ENCODE measurements at regions not wholly inside any gene's neighbourhood (a gene's known extent, or its start where the extent isn't known, plus 50 kb on each side); places are given as distances from the start of the nearest gene placed in this dataset.

- Histone ChIP-seq H3K27ac (ENCODE audit: low read length) (no peak overlapping the region), H3K4me1 (ENCODE audit: control insufficient read depth, low read depth, low read length) (no peaks in the 10 kb centered on the region), H3K27me3 (ENCODE audit: control insufficient read depth, insufficient read depth, low read length) (no peaks in the 10 kb centered on the region), H3K4me3 (ENCODE audit: low read length) (no peak overlapping the region), H3K9ac (ENCODE audit: low read length) (no peak overlapping the region), H3K36me3 (ENCODE audit: control insufficient read depth, low read depth, low read length) (no peaks in the 10 kb centered on the region), H3K9me3 (ENCODE audit: control insufficient read depth, low read depth, low read length) (no peaks in the 10 kb centered on the region)
Measured at GRCh38 chr1:98197356-98197755, 276.5 kb upstream of the DPYD start.

- Histone ChIP-seq H3K27me3 (ENCODE audit: control insufficient read depth, insufficient read depth, low read length) (no peaks in the 10 kb centered on the region), H3K4me1 (ENCODE audit: control insufficient read depth, low read depth, low read length) (no peaks in the 10 kb centered on the region), H3K9me3 (ENCODE audit: control insufficient read depth, low read depth, low read length) (no peaks in the 10 kb centered on the region), H3K36me3 (ENCODE audit: control insufficient read depth, low read depth, low read length) (no peaks in the 10 kb centered on the region), H3K27ac (ENCODE audit: low read length) (no peak overlapping the region), H3K4me3 (ENCODE audit: low read length) (no peak overlapping the region), H3K9ac (ENCODE audit: low read length) (no peak overlapping the region)
Measured at GRCh38 chr1:98196012-98196411, 275.2 kb upstream of the DPYD start.

GRCh38 chr1:98188774-98189173 is 267.9 kb upstream of the DPYD start:
- Histone ChIP-seq H3K9ac (ENCODE audit: low read length) (no peak overlapping the region), H3K4me3 (ENCODE audit: low read length) (no peak overlapping the region), H3K27ac (ENCODE audit: low read length) (no peak overlapping the region), H3K4me1 (ENCODE audit: control insufficient read depth, low read depth, low read length) (no peaks in the 10 kb centered on the region), H3K27me3 (ENCODE audit: control insufficient read depth, insufficient read depth, low read length) (no peaks in the 10 kb centered on the region), H3K36me3 (ENCODE audit: control insufficient read depth, low read depth, low read length) (no peaks in the 10 kb centered on the region), H3K9me3 (ENCODE audit: control insufficient read depth, low read depth, low read length) (no peaks in the 10 kb centered on the region)

DNA sequence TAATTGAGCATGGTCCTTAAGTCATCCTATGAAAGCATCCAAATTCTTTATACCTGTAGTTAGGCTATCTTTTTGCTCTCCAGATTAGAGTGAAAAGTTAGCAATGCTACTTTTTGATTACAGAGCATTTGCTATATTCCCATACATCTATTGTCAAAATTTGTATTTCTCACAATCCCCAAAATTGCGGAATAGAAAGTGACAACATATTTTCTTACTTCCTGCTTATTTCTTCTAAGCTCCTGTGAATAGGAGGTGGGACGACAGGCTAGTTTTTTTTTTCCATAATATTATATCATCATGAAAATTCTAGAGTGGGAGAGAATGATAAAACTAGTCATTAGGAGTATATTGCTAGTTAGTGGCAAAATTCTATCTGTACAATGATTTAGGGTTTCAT is 264.0 kb upstream of the DPYD start:
- no peak overlapping the region for H3K27ac ChIP-seq (ENCODE audit: low read length)
- no peaks in the 10 kb centered on the region for H3K27me3 ChIP-seq (ENCODE audit: control insufficient read depth, insufficient read depth, low read length)
- H3K4me1 ChIP-seq (ENCODE audit: control insufficient read depth, low read depth, low read length): no peaks in the 10 kb centered on the region
- no peak overlapping the region for H3K4me3 ChIP-seq (ENCODE audit: low read length)
- H3K9ac ChIP-seq (ENCODE audit: low read length): no peak overlapping the region
- no peaks in the 10 kb centered on the region for H3K36me3 ChIP-seq (ENCODE audit: control insufficient read depth, low read depth, low read length)
- H3K9me3 ChIP-seq (ENCODE audit: control insufficient read depth, low read depth, low read length): no peaks in the 10 kb centered on the region

- H3K4me3 ChIP-seq (ENCODE audit: low read length): no peak overlapping the region
Measured at GRCh38 chr1:98181036-98181764, 260.4 kb upstream of the DPYD start.

GRCh38 chr1:98179151-98179773 is 258.4 kb upstream of the DPYD start:
- no peaks in the 10 kb centered on the region for H3K27me3 ChIP-seq (ENCODE audit: control insufficient read depth, insufficient read depth, low read length)
- no peaks in the 10 kb centered on the region for H3K36me3 ChIP-seq (ENCODE audit: control insufficient read depth, low read depth, low read length)
- no peak overlapping the region for H3K4me3 ChIP-seq (ENCODE audit: low read length)
- H3K4me1 ChIP-seq (ENCODE audit: control insufficient read depth, low read depth, low read length): no peaks in the 10 kb centered on the region
- H3K9ac ChIP-seq (ENCODE audit: low read length): no peak overlapping the region
- H3K9me3 ChIP-seq (ENCODE audit: control insufficient read depth, low read depth, low read length): no peaks in the 10 kb centered on the region
- no peak overlapping the region for H3K27ac ChIP-seq (ENCODE audit: low read length)

More at GRCh38 chr1:98181036-98181764, 260.4 kb upstream of the DPYD start:
- H3K9ac ChIP-seq (ENCODE audit: low read length): no peak overlapping the region
- no peaks in the 10 kb centered on the region for H3K9me3 ChIP-seq (ENCODE audit: control insufficient read depth, low read depth, low read length)
- no peaks in the 10 kb centered on the region for H3K27me3 ChIP-seq (ENCODE audit: control insufficient read depth, insufficient read depth, low read length)
- H3K4me1 ChIP-seq (ENCODE audit: control insufficient read depth, low read depth, low read length): no peaks in the 10 kb centered on the region
- no peaks in the 10 kb centered on the region for H3K36me3 ChIP-seq (ENCODE audit: control insufficient read depth, low read depth, low read length)
- no peak overlapping the region for H3K27ac ChIP-seq (ENCODE audit: low read length)

- Histone ChIP-seq H3K9me3 (ENCODE audit: control insufficient read depth, low read depth, low read length) (no peaks in the 10 kb centered on the region), H3K27me3 (ENCODE audit: control insufficient read depth, insufficient read depth, low read length) (no peaks in the 10 kb centered on the region), H3K4me3 (ENCODE audit: low read length) (no peak overlapping the region), H3K9ac (ENCODE audit: low read length) (no peak overlapping the region), H3K27ac (ENCODE audit: low read length) (no peak overlapping the region), H3K4me1 (ENCODE audit: control insufficient read depth, low read depth, low read length) (no peaks in the 10 kb centered on the region), H3K36me3 (ENCODE audit: control insufficient read depth, low read depth, low read length) (no peaks in the 10 kb centered on the region)
Measured at GRCh38 chr1:98177751-98178150, 256.9 kb upstream of the DPYD start.

DNA sequence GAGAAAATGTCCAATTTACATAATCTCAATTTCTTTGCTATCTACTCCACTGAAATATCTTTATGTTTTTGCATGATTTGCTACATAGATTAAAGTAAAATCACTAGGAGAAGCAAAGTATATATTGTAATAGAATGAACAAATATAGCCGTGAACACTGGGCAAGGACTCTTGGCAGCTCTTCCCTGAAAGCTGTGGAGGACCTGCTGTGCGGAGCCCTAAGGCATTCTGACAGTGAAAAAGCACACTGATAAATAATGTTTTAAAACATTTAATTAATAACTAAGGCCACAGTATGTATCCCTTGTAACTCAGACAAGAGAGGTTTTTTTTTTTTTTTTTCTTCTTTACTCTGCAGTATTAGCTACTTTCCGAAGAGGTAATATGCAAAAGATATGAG is 256.1 kb upstream of the DPYD start:
- H3K27ac ChIP-seq (ENCODE audit: low read length): no peak overlapping the region
- H3K27me3 ChIP-seq (ENCODE audit: control insufficient read depth, insufficient read depth, low read length): no peaks in the 10 kb centered on the region
- H3K4me3 ChIP-seq (ENCODE audit: low read length): no peak overlapping the region
- no peaks in the 10 kb centered on the region for H3K4me1 ChIP-seq (ENCODE audit: control insufficient read depth, low read depth, low read length)
- H3K9ac ChIP-seq (ENCODE audit: low read length): no peak overlapping the region
- H3K36me3 ChIP-seq (ENCODE audit: control insufficient read depth, low read depth, low read length): no peaks in the 10 kb centered on the region
- H3K9me3 ChIP-seq (ENCODE audit: control insufficient read depth, low read depth, low read length): no peaks in the 10 kb centered on the region

GRCh38 chr1:98176414-98176813 is 255.6 kb upstream of the DPYD start:
- no peaks in the 10 kb centered on the region for H3K9me3 ChIP-seq (ENCODE audit: control insufficient read depth, low read depth, low read length)
- H3K4me3 ChIP-seq (ENCODE audit: low read length): no peak overlapping the region
- H3K4me1 ChIP-seq (ENCODE audit: control insufficient read depth, low read depth, low read length): no peaks in the 10 kb centered on the region
- H3K27ac ChIP-seq (ENCODE audit: low read length): no peak overlapping the region
- H3K9ac ChIP-seq (ENCODE audit: low read length): no peak overlapping the region
- no peaks in the 10 kb centered on the region for H3K27me3 ChIP-seq (ENCODE audit: control insufficient read depth, insufficient read depth, low read length)
- H3K36me3 ChIP-seq (ENCODE audit: control insufficient read depth, low read depth, low read length): no peaks in the 10 kb centered on the region

DNA sequence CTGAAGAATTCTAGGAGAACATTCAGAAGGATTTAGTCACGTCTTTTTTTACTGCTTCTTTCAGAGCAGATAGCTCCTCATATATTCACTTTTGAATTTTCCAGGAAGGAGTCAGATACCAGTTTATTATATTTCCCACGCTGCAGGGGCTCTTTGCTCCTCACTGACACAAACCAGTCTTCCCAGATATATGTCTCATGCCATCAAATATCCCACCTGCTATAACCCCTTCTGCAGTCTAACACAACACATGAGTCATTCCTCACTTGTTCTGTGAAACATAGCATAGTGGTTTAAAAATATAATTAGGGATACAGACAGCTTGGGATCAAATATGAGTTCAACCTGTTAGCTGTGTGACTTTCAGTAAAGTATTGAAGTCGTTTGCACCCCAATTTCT is 251.7 kb upstream of the DPYD start:
- H3K9me3 ChIP-seq (ENCODE audit: control insufficient read depth, low read depth, low read length): no peaks in the 10 kb centered on the region
- H3K9ac ChIP-seq (ENCODE audit: low read length): no peak overlapping the region
- no peaks in the 10 kb centered on the region for H3K36me3 ChIP-seq (ENCODE audit: control insufficient read depth, low read depth, low read length)
- no peaks in the 10 kb centered on the region for H3K27me3 ChIP-seq (ENCODE audit: control insufficient read depth, insufficient read depth, low read length)
- H3K4me1 ChIP-seq (ENCODE audit: control insufficient read depth, low read depth, low read length): no peaks in the 10 kb centered on the region
- H3K4me3 ChIP-seq (ENCODE audit: low read length): no peak overlapping the region
- no peak overlapping the region for H3K27ac ChIP-seq (ENCODE audit: low read length)

GRCh38 chr1:98172022-98172421 is 251.2 kb upstream of the DPYD start:
- no peak overlapping the region for H3K27ac ChIP-seq (ENCODE audit: low read length)
- H3K4me3 ChIP-seq (ENCODE audit: low read length): no peak overlapping the region
- no peaks in the 10 kb centered on the region for H3K27me3 ChIP-seq (ENCODE audit: control insufficient read depth, insufficient read depth, low read length)
- H3K36me3 ChIP-seq (ENCODE audit: control insufficient read depth, low read depth, low read length): no peaks in the 10 kb centered on the region
- no peak overlapping the region for H3K9ac ChIP-seq (ENCODE audit: low read length)
- H3K4me1 ChIP-seq (ENCODE audit: control insufficient read depth, low read depth, low read length): no peaks in the 10 kb centered on the region
- H3K9me3 ChIP-seq (ENCODE audit: control insufficient read depth, low read depth, low read length): no peaks in the 10 kb centered on the region

DNA sequence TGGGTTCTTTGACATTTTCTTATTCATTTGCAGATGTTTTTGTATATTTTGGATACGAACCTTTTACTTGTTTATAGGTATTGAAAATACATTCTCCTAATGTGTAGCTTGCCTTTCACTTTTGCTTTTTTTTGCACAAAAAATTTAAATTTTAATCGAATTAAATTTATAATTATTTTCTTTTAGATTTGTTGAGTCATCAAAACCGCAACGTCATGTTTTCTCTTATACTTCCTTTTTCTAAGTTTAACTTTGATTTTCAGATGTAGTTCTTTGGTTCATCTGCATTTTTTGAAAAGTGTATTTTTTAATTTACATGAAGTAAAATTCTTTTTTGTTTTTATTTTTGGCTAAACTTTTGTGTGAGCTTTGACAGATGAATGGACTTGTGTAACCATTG is 243.7 kb upstream of the DPYD start:
- Histone ChIP-seq H3K36me3 (ENCODE audit: control insufficient read depth, low read depth, low read length) (no peaks in the 10 kb centered on the region), H3K27me3 (ENCODE audit: control insufficient read depth, insufficient read depth, low read length) (no peaks in the 10 kb centered on the region), H3K9ac (ENCODE audit: low read length) (no peak overlapping the region), H3K27ac (ENCODE audit: low read length) (no peak overlapping the region), H3K4me1 (ENCODE audit: control insufficient read depth, low read depth, low read length) (no peaks in the 10 kb centered on the region), H3K4me3 (ENCODE audit: low read length) (no peak overlapping the region), H3K9me3 (ENCODE audit: control insufficient read depth, low read depth, low read length) (no peaks in the 10 kb centered on the region)
